Fibroblast of villous mesenchyme (primary cell): ENCODE measurements at regions not wholly inside any gene's neighbourhood (a gene's known extent, or its start where the extent isn't known, plus 50 kb on each side); places are given as distances from the start of the nearest gene placed in this dataset.
A peak's percentile ranks its signal among the peaks of the same experiment; 100 is the strongest.

Experiments
- DNase-seq: peaks from one replicate; pipeline ENCODE4 v3.0.0-alpha.2; 2010; ENCODE audit warnings: low read depth
- H3K4me3 ChIP-seq: 2 replicates; pipeline ENCODE4 v1.5.1; 2011; ENCODE audit warnings: low read depth, mild to moderate bottlenecking, low read length
- TF ChIP-seq, protein P1 (sequence below): IDR thresholded peaks from 2 replicates; pipeline ENCODE4 v1.5.1; 2012; ENCODE audit warnings: low read depth, mild to moderate bottlenecking, low read length; ENCODE audit not compliant: insufficient read depth

GRCh38 chr6:21999741-22000140 is 297.1 kb downstream of the PRL start:
- no peak overlapping the region for H3K4me3 ChIP-seq
- DNase-seq: no peak
- TF ChIP-seq, protein P1, sequence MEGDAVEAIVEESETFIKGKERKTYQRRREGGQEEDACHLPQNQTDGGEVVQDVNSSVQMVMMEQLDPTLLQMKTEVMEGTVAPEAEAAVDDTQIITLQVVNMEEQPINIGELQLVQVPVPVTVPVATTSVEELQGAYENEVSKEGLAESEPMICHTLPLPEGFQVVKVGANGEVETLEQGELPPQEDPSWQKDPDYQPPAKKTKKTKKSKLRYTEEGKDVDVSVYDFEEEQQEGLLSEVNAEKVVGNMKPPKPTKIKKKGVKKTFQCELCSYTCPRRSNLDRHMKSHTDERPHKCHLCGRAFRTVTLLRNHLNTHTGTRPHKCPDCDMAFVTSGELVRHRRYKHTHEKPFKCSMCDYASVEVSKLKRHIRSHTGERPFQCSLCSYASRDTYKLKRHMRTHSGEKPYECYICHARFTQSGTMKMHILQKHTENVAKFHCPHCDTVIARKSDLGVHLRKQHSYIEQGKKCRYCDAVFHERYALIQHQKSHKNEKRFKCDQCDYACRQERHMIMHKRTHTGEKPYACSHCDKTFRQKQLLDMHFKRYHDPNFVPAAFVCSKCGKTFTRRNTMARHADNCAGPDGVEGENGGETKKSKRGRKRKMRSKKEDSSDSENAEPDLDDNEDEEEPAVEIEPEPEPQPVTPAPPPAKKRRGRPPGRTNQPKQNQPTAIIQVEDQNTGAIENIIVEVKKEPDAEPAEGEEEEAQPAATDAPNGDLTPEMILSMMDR: no peak

GRCh38 chr6:22001396-22002027 is 295.3 kb downstream of the PRL start:
- TF ChIP-seq, protein P1: no peak
- DNase-seq: no peak
- H3K4me3 ChIP-seq: no peak overlapping the region

GRCh38 chr6:22003287-22003686 is 293.5 kb downstream of the PRL start:
- DNase-seq: peak; percentile 20
- TF ChIP-seq, protein P1: no peak
- no peak overlapping the region for H3K4me3 ChIP-seq

GRCh38 chr6:22006795-22007194 is 290.0 kb downstream of the PRL start:
- DNase-seq: no peak
- TF ChIP-seq, protein P1: no peak
- no peak overlapping the region for H3K4me3 ChIP-seq

DNA sequence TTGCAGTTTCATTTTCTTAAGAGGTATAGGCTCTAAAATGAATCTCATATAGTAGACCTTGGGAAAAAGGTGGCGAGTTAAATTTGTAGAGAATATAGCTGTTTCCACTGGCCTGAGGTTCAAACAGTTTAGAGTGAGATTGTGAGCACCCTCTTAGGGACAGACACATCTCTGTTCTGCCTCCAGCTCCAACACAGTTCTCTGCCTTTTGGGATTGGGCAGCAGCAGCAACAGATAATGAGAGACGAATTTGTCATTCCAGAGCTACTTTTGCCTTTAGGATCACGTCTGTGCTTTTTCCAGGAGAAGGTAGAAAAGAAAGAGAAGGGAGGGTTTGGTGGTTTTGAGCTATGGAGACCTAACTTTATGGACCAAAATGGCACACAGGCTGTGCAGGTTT is 289.4 kb downstream of the PRL start:
- H3K4me3 ChIP-seq: no peak overlapping the region
- TF ChIP-seq, protein P1: no peak
- DNase-seq: no peak

GRCh38 chr6:22008248-22008836 is 288.5 kb downstream of the PRL start:
- no peak for DNase-seq
- no peak overlapping the region for H3K4me3 ChIP-seq
- TF ChIP-seq, protein P1: no peak

DNA sequence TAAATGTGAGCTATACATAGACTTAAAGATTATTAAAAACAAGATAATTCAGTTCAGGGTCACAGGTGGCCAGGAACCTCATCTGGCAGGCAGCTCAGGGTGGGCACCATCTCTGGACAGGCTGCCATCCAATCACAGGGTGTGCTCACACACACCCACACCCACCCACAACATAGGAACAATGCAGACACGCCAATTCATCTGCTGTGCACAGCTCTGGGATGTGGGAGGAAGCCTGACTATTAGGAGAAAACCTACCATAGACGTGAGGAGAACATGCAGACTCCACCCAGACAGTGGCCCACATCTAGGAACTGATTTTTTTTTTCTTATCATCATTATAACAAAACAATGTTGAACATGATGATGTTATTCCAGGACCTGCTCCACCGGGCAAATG is 286.7 kb downstream of the PRL start:
- no peak overlapping the region for H3K4me3 ChIP-seq
- TF ChIP-seq, protein P1: no peak
- DNase-seq: no peak
